Astrocyte (in vitro differentiated cells and primary cell): ENCODE measurements at regions not wholly inside any gene's neighbourhood (a gene's known extent, or its start where the extent isn't known, plus 50 kb on each side); places are given as distances from the start of the nearest gene placed in this dataset.
A peak's percentile ranks its signal among the peaks of the same experiment; 100 is the strongest.

Source experiments
- DNase-seq: peaks from one replicate; pipeline ENCODE4 v3.0.0-alpha.2; 2010; ENCODE audit warnings: low read depth
- FAIRE-seq: peaks from 2 replicates; lab custom pipeline; 2011; peaks lifted over from hg19 to GRCh38; lab: Jason Lieb, UNC
- H2AFZ ChIP-seq: 2 replicates; pipeline ENCODE4 v1.6.0; 2012; ENCODE audit warnings: low read depth, low read length, inconsistent platforms
- H3K27ac ChIP-seq: 2 replicates; pipeline ENCODE4 v1.5.1; 2011; ENCODE audit warnings: low read depth, low read length, inconsistent platforms
- H3K27me3 ChIP-seq: 2 replicates; pipeline ENCODE4 v1.6.0; 2011; ENCODE audit warnings: low read length, inconsistent platforms; ENCODE audit not compliant: insufficient read depth
- H3K36me3 ChIP-seq: 2 replicates; pipeline ENCODE4 v1.5.1; 2011; ENCODE audit warnings: low read length, inconsistent platforms; ENCODE audit not compliant: insufficient read depth
- H3K4me1 ChIP-seq: 2 replicates; pipeline ENCODE4 v1.5.1; 2011; ENCODE audit warnings: low read length, inconsistent platforms; ENCODE audit not compliant: insufficient read depth
- H3K4me2 ChIP-seq: 2 replicates; pipeline ENCODE4 v1.6.0; 2012; ENCODE audit warnings: low read length, inconsistent platforms
- H3K4me3 ChIP-seq: 2 replicates; pipeline ENCODE4 v1.5.1; 2011; ENCODE audit warnings: low read depth, mild to moderate bottlenecking, low read length, inconsistent platforms; ENCODE audit not compliant: insufficient read depth
- H3K79me2 ChIP-seq: 2 replicates; pipeline ENCODE4 v1.6.0; 2012; ENCODE audit warnings: mild to moderate bottlenecking, low read length, inconsistent platforms; ENCODE audit not compliant: insufficient read depth
- H3K9ac ChIP-seq: 2 replicates; pipeline ENCODE4 v1.6.0; 2012; ENCODE audit warnings: mild to moderate bottlenecking, low read length, inconsistent platforms
- H3K9me3 ChIP-seq: 2 replicates; pipeline ENCODE4 v1.5.1; 2012; ENCODE audit warnings: low read depth, mild to moderate bottlenecking, low read length, inconsistent platforms; ENCODE audit not compliant: insufficient read depth
- H4K20me1 ChIP-seq: 2 replicates; pipeline ENCODE4 v1.6.0; 2012; ENCODE audit warnings: low read length, inconsistent platforms; ENCODE audit not compliant: insufficient read depth
- H3K27ac Mint-ChIP-seq: one replicate; pipeline ENCODE4 v1.8.0; 2021; ENCODE audit warnings: mild to moderate bottlenecking, mixed read lengths; ENCODE audit not compliant: unreplicated experiment
- H3K27me3 Mint-ChIP-seq: one replicate; pipeline ENCODE4 v1.8.0; 2021; ENCODE audit warnings: low read depth, mixed read lengths; ENCODE audit not compliant: unreplicated experiment
- H3K36me3 Mint-ChIP-seq: one replicate; pipeline ENCODE4 v1.8.0; 2021; ENCODE audit warnings: low read depth, mixed read lengths; ENCODE audit not compliant: unreplicated experiment
- H3K4me1 Mint-ChIP-seq: one replicate; pipeline ENCODE4 v1.8.0; 2021; ENCODE audit warnings: low read depth, mixed read lengths; ENCODE audit not compliant: unreplicated experiment
- H3K4me3 Mint-ChIP-seq: one replicate; pipeline ENCODE4 v1.8.0; 2021; ENCODE audit warnings: mild to moderate bottlenecking, moderate library complexity, mixed read lengths; ENCODE audit not compliant: unreplicated experiment
- H3K9me3 Mint-ChIP-seq: one replicate; pipeline ENCODE4 v1.8.0; 2021; ENCODE audit warnings: mild to moderate bottlenecking, mixed read lengths; ENCODE audit not compliant: unreplicated experiment
- EZH2 ChIP-seq: IDR thresholded peaks from 2 replicates; pipeline ENCODE4 v1.6.1; 2012; ENCODE audit warnings: mild to moderate bottlenecking, low read length, inconsistent platforms; ENCODE audit not compliant: insufficient read depth
- TF ChIP-seq, protein P1 (sequence below): IDR thresholded peaks from 2 replicates; pipeline ENCODE4 v1.5.1; 2011; ENCODE audit warnings: low read depth, mild to moderate bottlenecking, inconsistent platforms, low read length, moderate library complexity; ENCODE audit not compliant: insufficient read depth

DNA sequence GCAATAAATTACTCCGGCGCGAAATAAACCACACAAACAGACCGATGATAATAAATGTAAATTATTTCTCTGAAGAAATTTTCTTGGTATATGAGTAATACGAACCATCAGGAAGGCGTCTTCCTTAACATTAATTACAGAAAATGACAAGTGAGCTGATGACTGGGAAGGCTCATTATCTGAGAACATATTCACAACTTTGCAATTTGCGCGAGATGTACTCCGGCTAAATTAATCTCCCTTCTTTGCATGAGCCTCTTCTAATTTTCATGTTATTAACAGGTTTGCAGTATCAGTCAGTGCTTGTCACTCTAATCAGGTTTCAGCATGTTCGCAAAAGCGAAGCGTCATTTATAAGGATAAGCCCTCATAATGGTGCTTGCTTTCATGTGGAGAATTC is 218.9 kb upstream of the MVB12B start:
- H3K4me2 ChIP-seq = no peak overlapping the region
- no peaks in the 10 kb centered on the region for H3K4me1 ChIP-seq
- no peaks in the 10 kb centered on the region for H3K4me1 Mint-ChIP-seq
- H3K4me3 Mint-ChIP-seq = no peak overlapping the region
- H3K27me3 Mint-ChIP-seq = peaks cover 63% of the 10 kb centered on the region
- no peak overlapping the region for H3K9ac ChIP-seq
- no peak overlapping the region for H3K27ac ChIP-seq
- H3K4me3 ChIP-seq = no peak overlapping the region
- TF ChIP-seq, protein P1, sequence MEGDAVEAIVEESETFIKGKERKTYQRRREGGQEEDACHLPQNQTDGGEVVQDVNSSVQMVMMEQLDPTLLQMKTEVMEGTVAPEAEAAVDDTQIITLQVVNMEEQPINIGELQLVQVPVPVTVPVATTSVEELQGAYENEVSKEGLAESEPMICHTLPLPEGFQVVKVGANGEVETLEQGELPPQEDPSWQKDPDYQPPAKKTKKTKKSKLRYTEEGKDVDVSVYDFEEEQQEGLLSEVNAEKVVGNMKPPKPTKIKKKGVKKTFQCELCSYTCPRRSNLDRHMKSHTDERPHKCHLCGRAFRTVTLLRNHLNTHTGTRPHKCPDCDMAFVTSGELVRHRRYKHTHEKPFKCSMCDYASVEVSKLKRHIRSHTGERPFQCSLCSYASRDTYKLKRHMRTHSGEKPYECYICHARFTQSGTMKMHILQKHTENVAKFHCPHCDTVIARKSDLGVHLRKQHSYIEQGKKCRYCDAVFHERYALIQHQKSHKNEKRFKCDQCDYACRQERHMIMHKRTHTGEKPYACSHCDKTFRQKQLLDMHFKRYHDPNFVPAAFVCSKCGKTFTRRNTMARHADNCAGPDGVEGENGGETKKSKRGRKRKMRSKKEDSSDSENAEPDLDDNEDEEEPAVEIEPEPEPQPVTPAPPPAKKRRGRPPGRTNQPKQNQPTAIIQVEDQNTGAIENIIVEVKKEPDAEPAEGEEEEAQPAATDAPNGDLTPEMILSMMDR = no peak
- TF ChIP-seq EZH2 = no peak
- FAIRE-seq = no peak
- no peaks in the 10 kb centered on the region for H4K20me1 ChIP-seq
- H3K36me3 ChIP-seq = no peaks in the 10 kb centered on the region
- peaks cover 8% of the 10 kb centered on the region for H3K9me3 Mint-ChIP-seq
- no peaks in the 10 kb centered on the region for H3K79me2 ChIP-seq
- no peak overlapping the region for H3K27ac Mint-ChIP-seq
- H3K9me3 ChIP-seq = no peaks in the 10 kb centered on the region
- peaks cover 2% of the 10 kb centered on the region for H3K36me3 Mint-ChIP-seq
- H2AFZ ChIP-seq = no peak overlapping the region
- DNase-seq = no peak
- peaks cover 6% of the 10 kb centered on the region for H3K27me3 ChIP-seq

DNA sequence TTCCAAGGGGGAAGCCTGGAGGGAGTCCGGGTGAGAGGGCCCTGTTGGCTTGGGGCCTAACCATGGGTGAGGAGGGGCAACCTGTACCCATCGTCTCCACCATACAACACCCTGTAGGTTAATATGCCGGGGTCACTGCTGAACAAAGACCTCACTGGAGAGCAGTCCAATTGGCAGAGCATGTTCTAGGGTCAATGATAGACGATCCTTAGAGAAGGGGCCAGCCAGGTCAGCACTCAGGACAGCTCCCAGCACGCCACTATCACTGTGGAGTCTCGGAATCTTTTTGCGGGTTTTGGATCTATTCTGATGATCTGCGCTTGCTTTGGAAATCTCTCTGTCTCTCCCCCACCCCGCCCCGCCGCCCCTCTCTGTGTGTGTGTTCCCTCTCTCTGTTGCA is 218.4 kb upstream of the MVB12B start:
- peaks cover 67% of the 10 kb centered on the region for H3K27me3 Mint-ChIP-seq
- no peak overlapping the region for H3K4me2 ChIP-seq

DNA sequence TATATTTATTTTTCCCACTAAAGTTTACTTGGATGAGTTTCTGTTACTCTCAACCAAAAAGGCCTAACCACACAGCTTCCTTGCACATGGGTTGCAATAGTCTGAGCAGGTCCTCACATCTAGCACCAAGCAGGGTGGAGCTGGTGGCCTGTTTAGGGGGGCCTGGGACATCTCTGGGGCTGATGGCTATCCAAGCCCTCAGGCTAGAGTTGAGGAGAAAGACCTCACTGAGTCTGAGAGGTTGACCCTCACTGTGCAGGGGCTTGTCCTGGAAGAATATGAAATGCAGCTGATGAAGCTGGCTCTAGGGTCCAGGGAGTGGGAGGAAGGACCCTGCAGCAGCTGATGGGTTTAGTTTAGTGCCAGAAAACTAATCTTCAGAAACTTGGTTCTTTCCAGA is 217.1 kb upstream of the MVB12B start:
- no peak overlapping the region for H3K4me2 ChIP-seq

More for the DNA sequence above, 218.4 kb upstream of the MVB12B start:
- no peaks in the 10 kb centered on the region for H3K9me3 ChIP-seq
- H4K20me1 ChIP-seq = no peaks in the 10 kb centered on the region
- DNase-seq (peak; percentile 2), FAIRE-seq (no peak)
- TF ChIP-seq EZH2 = no peak
- TF ChIP-seq, protein P1 = no peak
- H3K79me2 ChIP-seq = no peaks in the 10 kb centered on the region
- peaks cover 8% of the 10 kb centered on the region for H3K9me3 Mint-ChIP-seq
- no peaks in the 10 kb centered on the region for H3K36me3 ChIP-seq
- H3K4me3 ChIP-seq = no peak overlapping the region
- H3K27ac ChIP-seq = no peak overlapping the region
- H3K27me3 ChIP-seq = peaks cover 6% of the 10 kb centered on the region
- no peak overlapping the region for H2AFZ ChIP-seq
- H3K36me3 Mint-ChIP-seq = peaks cover 2% of the 10 kb centered on the region
- H3K27ac Mint-ChIP-seq = no peak overlapping the region
- H3K4me3 Mint-ChIP-seq = no peak overlapping the region
- H3K9ac ChIP-seq = no peak overlapping the region
- H3K4me1 Mint-ChIP-seq = no peaks in the 10 kb centered on the region
- no peaks in the 10 kb centered on the region for H3K4me1 ChIP-seq

More for the DNA sequence above, 217.1 kb upstream of the MVB12B start:
- Histone ChIP-seq H2AFZ (no peak overlapping the region), H3K4me1 (no peaks in the 10 kb centered on the region), H3K79me2 (no peaks in the 10 kb centered on the region), H3K4me3 (no peak overlapping the region), H3K9ac (no peak overlapping the region), H4K20me1 (no peaks in the 10 kb centered on the region), H3K36me3 (no peaks in the 10 kb centered on the region), H3K27me3 (peaks cover 6% of the 10 kb centered on the region), H3K27ac (no peak overlapping the region), H3K9me3 (no peaks in the 10 kb centered on the region)
- Mint-ChIP-seq H3K36me3 (peaks cover 2% of the 10 kb centered on the region), H3K27ac (no peak overlapping the region), H3K27me3 (peaks cover 67% of the 10 kb centered on the region), H3K9me3 (peaks cover 6% of the 10 kb centered on the region), H3K4me1 (no peaks in the 10 kb centered on the region), H3K4me3 (no peak overlapping the region)
- TF ChIP-seq, protein P1 = no peak
- no peak for TF ChIP-seq EZH2
- DNase-seq (no peak), FAIRE-seq (no peak)
